HCT116 (cell line): ENCODE measurements at regions not wholly inside any gene's neighbourhood (a gene's known extent, or its start where the extent isn't known, plus 50 kb on each side); places are given as distances from the start of the nearest gene placed in this dataset.

Source experiments
- ATAC-seq: fragments of 200-7000 bp; cut with Tn5 transposase; 2 replicates; pipeline ENCODE4 v1.9.1; 2020; ENCODE audit warnings: mild to moderate bottlenecking, moderate library complexity
- BruUV-seq: library from RNA; stranded (reverse); fragments of 400-500 nt; replicated peaks from 2 replicates; lab custom pipeline; 2021; lab: Mats Ljungman, UMichigan
- CTCF ChIA-PET: fragments of 300-600 bp; sonication (Branson Sonifier 250); formaldehyde crosslinking; loops from one replicate; lab custom pipeline; 2021; ENCODE audit warnings: antibody characterized with exemption; lab: Charles Lee
- POLR2A ChIA-PET: fragments of 300-600, 350-600 bp; sonication (Branson Sonifier 250); formaldehyde crosslinking; loops from one replicate; lab custom pipeline; 2021; ENCODE audit warnings: antibody characterized with exemption; lab: Charles Lee
- RAD21 ChIA-PET, 2 experiments: fragments of 300-600 bp; sonication (Branson Sonifier 250); formaldehyde crosslinking; loops; one replicate each; lab custom pipeline; 2023; ENCODE audit warnings: low total read pairs in 2 of 2; ENCODE audit not compliant: uncharacterized antibody in 2 of 2, unreplicated experiment in 2 of 2, low non-redundant PET in 1 of 2; lab: Charles Lee
- DNase-seq: peaks from one replicate; pipeline ENCODE4 v3.0.0-alpha.2; 2010; ENCODE audit warnings: low read depth, low spot score
- H2AFZ ChIP-seq: fragments of 200-600 bp; shearing (Covaris generic), sonication (generic); 2 replicates; pipeline ENCODE4 v1.6.1; 2017; ENCODE audit warnings: low read depth, mixed run types, mixed read lengths, antibody characterized with exemption, low read length; ENCODE audit not compliant: poor library complexity, severe bottlenecking
- H3K27ac ChIP-seq: 2 replicates; pipeline ENCODE4 v1.5.1; 2012; ENCODE audit warnings: low read depth, low read length
- H3K27me3 ChIP-seq: fragments of 200-600 bp; sonication (generic); 2 replicates; pipeline ENCODE4 v1.6.1; 2016; ENCODE audit warnings: mixed run types, low read length, mixed read lengths; ENCODE audit not compliant: insufficient read depth
- H3K36me3 ChIP-seq, 2 experiments: fragments of 200-500 bp in 1 of 2; fragments of 200-600 bp in 1 of 2; sonication (Bioruptor generic) in 1 of 2; sonication (generic) in 1 of 2; 2 replicates each; pipeline versions ENCODE4 v1.5.1 to v1.6.1; 2014 to 2016; ENCODE audit warnings: low read length in 2 of 2, inconsistent platforms in 1 of 2, mixed read lengths in 1 of 2, mixed run types in 1 of 2; ENCODE audit not compliant: insufficient read depth in 2 of 2, control insufficient read depth in 1 of 2
- H3K4me1 ChIP-seq, 2 experiments: fragments of 200-600 bp in 1 of 2; sonication (generic) in 1 of 2; 2 replicates each; pipeline versions ENCODE4 v1.5.1 to v1.6.1; 2012 to 2017; ENCODE audit warnings: low read length in 2 of 2, inconsistent platforms in 1 of 2, mild to moderate bottlenecking in 1 of 2, mixed read lengths in 1 of 2, mixed run types in 1 of 2, moderate library complexity in 1 of 2; ENCODE audit not compliant: insufficient read depth in 2 of 2, control insufficient read depth in 1 of 2
- H3K4me2 ChIP-seq: fragments of 200-600 bp; sonication (generic); 2 replicates; pipeline ENCODE4 v1.6.1; 2017; ENCODE audit warnings: mixed run types, low read length, mixed read lengths
- H3K4me3 ChIP-seq, 2 experiments: fragments of 200-600 bp in 1 of 2; sonication (generic) in 1 of 2; replicated peaks in 1 of 2; 2 replicates each; pipeline ENCODE4 v1.5.1; 2011 to 2016; ENCODE audit warnings: low read length in 2 of 2, control low read depth in 1 of 2, low read depth in 1 of 2, mild to moderate bottlenecking in 1 of 2, mixed read lengths in 1 of 2, mixed run types in 1 of 2
- H3K79me2 ChIP-seq: fragments of 200-600 bp; sonication (generic); 2 replicates; pipeline ENCODE4 v1.6.1; 2017; ENCODE audit warnings: mild to moderate bottlenecking, mixed run types, low read length, moderate library complexity, mixed read lengths; ENCODE audit not compliant: insufficient read depth
- H3K9ac ChIP-seq: fragments of 200-600 bp; sonication (generic); 2 replicates; pipeline ENCODE4 v1.6.1; 2016; ENCODE audit warnings: low read length, mixed read lengths
- H3K9me2 ChIP-seq: fragments of 200-600 bp; sonication (generic), shearing (Covaris generic); 2 replicates; pipeline ENCODE4 v1.6.1; 2017; ENCODE audit warnings: mixed run types, mild to moderate bottlenecking, moderate library complexity; ENCODE audit not compliant: insufficient read depth
- H3K9me3 ChIP-seq, 2 experiments: fragments of 200-500 bp in 1 of 2; fragments of 200-600 bp in 1 of 2; sonication (Bioruptor generic) in 1 of 2; sonication (generic) in 1 of 2; 2 replicates each; pipeline ENCODE4 v1.6.1; 2014 to 2017; ENCODE audit warnings: low read length in 2 of 2, mixed read lengths in 2 of 2, inconsistent platforms in 1 of 2, low read depth in 1 of 2, mild to moderate bottlenecking in 1 of 2, mixed run types in 1 of 2, moderate library complexity in 1 of 2; ENCODE audit not compliant: control insufficient read depth in 1 of 2, insufficient read depth in 1 of 2
- H4K20me1 ChIP-seq: fragments of 200-600 bp; sonication (generic), shearing (Covaris generic); 2 replicates; pipeline ENCODE4 v1.6.1; 2017; ENCODE audit warnings: mixed run types, mild to moderate bottlenecking, moderate library complexity; ENCODE audit not compliant: insufficient read depth
- CBX3 ChIP-seq: IDR thresholded peaks from 2 replicates; pipeline ENCODE4 v1.6.1; 2012; ENCODE audit warnings: low read depth
- CEBPB ChIP-seq: IDR thresholded peaks from 2 replicates; pipeline ENCODE4 v1.6.1; 2012; ENCODE audit warnings: low read depth
- EGR1 ChIP-seq: IDR thresholded peaks from 2 replicates; pipeline ENCODE4 v1.6.1; 2012; ENCODE audit warnings: low read depth
- ELF1 ChIP-seq: IDR thresholded peaks from 2 replicates; pipeline ENCODE4 v1.6.1; 2012; ENCODE audit warnings: low read depth, borderline replicate concordance
- EZH2 ChIP-seq: fragments of 200-600 bp; sonication (generic); IDR thresholded peaks from 2 replicates; pipeline ENCODE4 v1.6.1; 2017; ENCODE audit warnings: antibody characterized with exemption, mixed run types
- FOSL1 ChIP-seq: IDR thresholded peaks from 2 replicates; pipeline ENCODE4 v1.6.1; 2012; ENCODE audit warnings: low read depth
- JUND ChIP-seq: IDR thresholded peaks from 2 replicates; pipeline ENCODE4 v1.6.1; 2012
- POLR2A ChIP-seq: IDR thresholded peaks from 2 replicates; pipeline ENCODE4 v1.7.0; 2011; ENCODE audit warnings: borderline replicate concordance; ENCODE audit not compliant: insufficient read depth, insufficient read length; ENCODE audit errors: extremely low read depth
- POLR2AphosphoS5 ChIP-seq: IDR thresholded peaks from 2 replicates; pipeline ENCODE4 v1.6.1; 2011; ENCODE audit warnings: mild to moderate bottlenecking, low read depth, low read length, moderate library complexity
- RAD21 ChIP-seq: IDR thresholded peaks from 2 replicates; pipeline ENCODE4 v1.6.1; 2012; ENCODE audit warnings: low read depth, mild to moderate bottlenecking
- SIN3A ChIP-seq: IDR thresholded peaks from 2 replicates; pipeline ENCODE4 v1.6.1; 2012; ENCODE audit warnings: low read depth
- SP1 ChIP-seq: IDR thresholded peaks from 2 replicates; pipeline ENCODE4 v1.6.1; 2012; ENCODE audit warnings: low read depth
- SRF ChIP-seq: IDR thresholded peaks from 2 replicates; pipeline ENCODE4 v1.6.1; 2012; ENCODE audit warnings: low read depth
- YY1 ChIP-seq: IDR thresholded peaks from 2 replicates; pipeline ENCODE4 v1.6.1; 2011; ENCODE audit warnings: low read length, low read depth, moderate library complexity, mild to moderate bottlenecking; ENCODE audit not compliant: insufficient replicate concordance; ENCODE audit errors: extremely low read depth
- ZFX ChIP-seq: fragments of 450-650 bp; IDR thresholded peaks from 2 replicates; pipeline ENCODE4 v1.6.1; 2017
- ZNF274 ChIP-seq: fragments of 200-500 bp; sonication (Bioruptor generic); IDR thresholded peaks from 2 replicates; pipeline ENCODE4 v1.6.1; 2014; ENCODE audit warnings: mild to moderate bottlenecking, low read depth, low read length, inconsistent platforms
- intact Hi-C: fragments of 100-400 bp; cut with micrococcal nuclease; formaldehyde crosslinking; loops from 2 replicates; pipeline ENCODE4 v1.10.0; 2022
- TF ChIP-seq, protein P1 (sequence below): IDR thresholded peaks from 2 replicates; pipeline ENCODE4 v1.6.1; 2012; ENCODE audit warnings: low read depth
- TF ChIP-seq, protein P2 (sequence below): IDR thresholded peaks from 2 replicates; pipeline ENCODE4 v1.6.1; 2012
- TF ChIP-seq, protein P3 (sequence below), 3 experiments: fragments of 200-600 bp in 1 of 3; sonication (generic) in 1 of 3; IDR thresholded peaks in 2 of 3; conservative IDR thresholded peaks in 1 of 3; 2 replicates each; pipeline ENCODE4 v1.5.1; 2012 to 2017; ENCODE audit warnings: low read depth in 2 of 3, low read length in 2 of 3, antibody characterized with exemption in 1 of 3, borderline replicate concordance in 1 of 3, control low read depth in 1 of 3, mild to moderate bottlenecking in 1 of 3, mixed read lengths in 1 of 3, mixed run types in 1 of 3, moderate library complexity in 1 of 3; ENCODE audit not compliant: insufficient read depth in 1 of 3
- TF ChIP-seq, protein P4 (sequence below): IDR thresholded peaks from 2 replicates; pipeline ENCODE4 v1.6.1; 2012

DNA sequence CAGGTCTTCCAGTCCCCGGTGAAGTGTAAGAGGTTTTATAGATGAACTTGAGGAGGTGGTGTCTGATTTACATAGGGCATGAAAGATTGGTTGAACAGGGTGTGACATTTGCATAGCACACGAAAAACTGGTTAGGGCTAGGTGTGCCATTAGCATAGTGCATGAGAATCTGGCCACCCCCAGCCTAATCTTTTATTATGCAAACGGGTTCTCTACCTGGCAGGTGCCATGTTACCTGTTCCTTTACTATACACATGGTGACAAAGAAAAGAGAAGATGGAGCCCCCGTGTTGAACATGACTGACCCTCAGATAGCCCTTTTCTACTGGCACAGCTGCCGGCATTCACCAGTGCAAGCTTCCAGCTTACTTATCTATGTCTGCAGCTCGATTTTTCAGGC is 71.0 kb downstream of the UCHL1 start:
- CTCF ChIA-PET, result no interaction called here
- Histone ChIP-seq H3K27me3 (no peaks in the 10 kb centered on the region), H3K79me2 (no peaks in the 10 kb centered on the region), H4K20me1 (no peaks in the 10 kb centered on the region), H3K27ac (no peak overlapping the region), H3K9me3 (no peaks in the 10 kb centered on the region), H3K4me1 (peaks cover 0 to 12% of the 10 kb centered on the region in 2 experiments; a peak in 2 of 4 replicates), H3K36me3 (no peaks in the 10 kb centered on the region), H3K4me2 (no peak overlapping the region), H3K4me3 (no peak overlapping the region), H2AFZ (no peak overlapping the region), H3K9me2 (no peaks in the 10 kb centered on the region), H3K9ac (no peak overlapping the region)
- DNase-seq (no peak), ATAC-seq (no peak)
- intact Hi-C loops, result no loop called here
- POLR2A ChIA-PET, result no interaction called here
- RAD21 ChIA-PET, result no interaction called here
- no peak for TF ChIP-seq ELF1
- no peak for TF ChIP-seq ZFX
- TF ChIP-seq EZH2, result no peak
- TF ChIP-seq, protein P1, sequence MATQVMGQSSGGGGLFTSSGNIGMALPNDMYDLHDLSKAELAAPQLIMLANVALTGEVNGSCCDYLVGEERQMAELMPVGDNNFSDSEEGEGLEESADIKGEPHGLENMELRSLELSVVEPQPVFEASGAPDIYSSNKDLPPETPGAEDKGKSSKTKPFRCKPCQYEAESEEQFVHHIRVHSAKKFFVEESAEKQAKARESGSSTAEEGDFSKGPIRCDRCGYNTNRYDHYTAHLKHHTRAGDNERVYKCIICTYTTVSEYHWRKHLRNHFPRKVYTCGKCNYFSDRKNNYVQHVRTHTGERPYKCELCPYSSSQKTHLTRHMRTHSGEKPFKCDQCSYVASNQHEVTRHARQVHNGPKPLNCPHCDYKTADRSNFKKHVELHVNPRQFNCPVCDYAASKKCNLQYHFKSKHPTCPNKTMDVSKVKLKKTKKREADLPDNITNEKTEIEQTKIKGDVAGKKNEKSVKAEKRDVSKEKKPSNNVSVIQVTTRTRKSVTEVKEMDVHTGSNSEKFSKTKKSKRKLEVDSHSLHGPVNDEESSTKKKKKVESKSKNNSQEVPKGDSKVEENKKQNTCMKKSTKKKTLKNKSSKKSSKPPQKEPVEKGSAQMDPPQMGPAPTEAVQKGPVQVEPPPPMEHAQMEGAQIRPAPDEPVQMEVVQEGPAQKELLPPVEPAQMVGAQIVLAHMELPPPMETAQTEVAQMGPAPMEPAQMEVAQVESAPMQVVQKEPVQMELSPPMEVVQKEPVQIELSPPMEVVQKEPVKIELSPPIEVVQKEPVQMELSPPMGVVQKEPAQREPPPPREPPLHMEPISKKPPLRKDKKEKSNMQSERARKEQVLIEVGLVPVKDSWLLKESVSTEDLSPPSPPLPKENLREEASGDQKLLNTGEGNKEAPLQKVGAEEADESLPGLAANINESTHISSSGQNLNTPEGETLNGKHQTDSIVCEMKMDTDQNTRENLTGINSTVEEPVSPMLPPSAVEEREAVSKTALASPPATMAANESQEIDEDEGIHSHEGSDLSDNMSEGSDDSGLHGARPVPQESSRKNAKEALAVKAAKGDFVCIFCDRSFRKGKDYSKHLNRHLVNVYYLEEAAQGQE, result no peak
- TF ChIP-seq CEBPB, result no peak
- TF ChIP-seq FOSL1, result no peak
- no peak for TF ChIP-seq POLR2A
- TF ChIP-seq, protein P2, sequence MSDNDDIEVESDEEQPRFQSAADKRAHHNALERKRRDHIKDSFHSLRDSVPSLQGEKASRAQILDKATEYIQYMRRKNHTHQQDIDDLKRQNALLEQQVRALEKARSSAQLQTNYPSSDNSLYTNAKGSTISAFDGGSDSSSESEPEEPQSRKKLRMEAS, result no peak
- TF ChIP-seq RAD21, result no peak
- TF ChIP-seq, protein P3, sequence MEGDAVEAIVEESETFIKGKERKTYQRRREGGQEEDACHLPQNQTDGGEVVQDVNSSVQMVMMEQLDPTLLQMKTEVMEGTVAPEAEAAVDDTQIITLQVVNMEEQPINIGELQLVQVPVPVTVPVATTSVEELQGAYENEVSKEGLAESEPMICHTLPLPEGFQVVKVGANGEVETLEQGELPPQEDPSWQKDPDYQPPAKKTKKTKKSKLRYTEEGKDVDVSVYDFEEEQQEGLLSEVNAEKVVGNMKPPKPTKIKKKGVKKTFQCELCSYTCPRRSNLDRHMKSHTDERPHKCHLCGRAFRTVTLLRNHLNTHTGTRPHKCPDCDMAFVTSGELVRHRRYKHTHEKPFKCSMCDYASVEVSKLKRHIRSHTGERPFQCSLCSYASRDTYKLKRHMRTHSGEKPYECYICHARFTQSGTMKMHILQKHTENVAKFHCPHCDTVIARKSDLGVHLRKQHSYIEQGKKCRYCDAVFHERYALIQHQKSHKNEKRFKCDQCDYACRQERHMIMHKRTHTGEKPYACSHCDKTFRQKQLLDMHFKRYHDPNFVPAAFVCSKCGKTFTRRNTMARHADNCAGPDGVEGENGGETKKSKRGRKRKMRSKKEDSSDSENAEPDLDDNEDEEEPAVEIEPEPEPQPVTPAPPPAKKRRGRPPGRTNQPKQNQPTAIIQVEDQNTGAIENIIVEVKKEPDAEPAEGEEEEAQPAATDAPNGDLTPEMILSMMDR (IDR thresholded peaks at IDR 0.05 in 2 of 3, conservative IDR thresholded peaks at IDR 0.05 in 1 of 3; ENCODE audit: borderline replicate concordance in 1 of 3, insufficient read depth in 1 of 3, low read depth in 2 of 3, low read length in 2 of 3), result no peak
- TF ChIP-seq CBX3, result no peak
- no peak for TF ChIP-seq ZNF274
- no peak for TF ChIP-seq SRF
- TF ChIP-seq SP1, result no peak
- no peak for TF ChIP-seq POLR2AphosphoS5
- TF ChIP-seq, protein P4, sequence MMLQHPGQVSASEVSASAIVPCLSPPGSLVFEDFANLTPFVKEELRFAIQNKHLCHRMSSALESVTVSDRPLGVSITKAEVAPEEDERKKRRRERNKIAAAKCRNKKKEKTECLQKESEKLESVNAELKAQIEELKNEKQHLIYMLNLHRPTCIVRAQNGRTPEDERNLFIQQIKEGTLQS, result no peak
- no peak for TF ChIP-seq YY1
- no peak for TF ChIP-seq EGR1
- TF ChIP-seq JUND, result no peak
- no peak for TF ChIP-seq SIN3A
- no TSS peak for BruUV-seq
